Glutamatergic neuron (in vitro differentiated cells): ENCODE measurements at regions not wholly inside any gene's neighbourhood (a gene's known extent, or its start where the extent isn't known, plus 50 kb on each side); places are given as distances from the start of the nearest gene placed in this dataset.

ENCODE experiments used
- DNase-seq: peaks from one replicate; pipeline ENCODE4 v3.0.0; 2022
- H3K27ac Mint-ChIP-seq: one replicate; pipeline ENCODE4 v1.8.0; 2020; ENCODE audit warnings: mild to moderate bottlenecking, mixed read lengths, inconsistent platforms; ENCODE audit not compliant: unreplicated experiment
- H3K27me3 Mint-ChIP-seq: one replicate; pipeline ENCODE4 v1.8.0; 2020; ENCODE audit warnings: mild to moderate bottlenecking, moderate library complexity, mixed read lengths, inconsistent platforms; ENCODE audit not compliant: unreplicated experiment
- H3K36me3 Mint-ChIP-seq: one replicate; pipeline ENCODE4 v1.8.0; 2020; ENCODE audit warnings: mild to moderate bottlenecking, mixed read lengths, inconsistent platforms; ENCODE audit not compliant: unreplicated experiment
- H3K4me1 Mint-ChIP-seq: one replicate; pipeline ENCODE4 v1.8.0; 2020; ENCODE audit warnings: mild to moderate bottlenecking, low read depth, mixed read lengths, inconsistent platforms; ENCODE audit not compliant: unreplicated experiment
- H3K4me3 Mint-ChIP-seq: one replicate; pipeline ENCODE4 v1.8.0; 2020; ENCODE audit warnings: mild to moderate bottlenecking, mixed read lengths, inconsistent platforms; ENCODE audit not compliant: unreplicated experiment
- H3K9me3 Mint-ChIP-seq: one replicate; pipeline ENCODE4 v1.8.0; 2020; ENCODE audit warnings: mild to moderate bottlenecking, moderate library complexity, mixed read lengths, inconsistent platforms; ENCODE audit not compliant: unreplicated experiment
- TF ChIP-seq, protein P1 (sequence below): fragments of 200-600 bp; sonication (generic); IDR thresholded peaks from one replicate; pipeline ENCODE4 v1.5.0; 2021; ENCODE audit not compliant: partially characterized antibody, unreplicated experiment

DNA sequence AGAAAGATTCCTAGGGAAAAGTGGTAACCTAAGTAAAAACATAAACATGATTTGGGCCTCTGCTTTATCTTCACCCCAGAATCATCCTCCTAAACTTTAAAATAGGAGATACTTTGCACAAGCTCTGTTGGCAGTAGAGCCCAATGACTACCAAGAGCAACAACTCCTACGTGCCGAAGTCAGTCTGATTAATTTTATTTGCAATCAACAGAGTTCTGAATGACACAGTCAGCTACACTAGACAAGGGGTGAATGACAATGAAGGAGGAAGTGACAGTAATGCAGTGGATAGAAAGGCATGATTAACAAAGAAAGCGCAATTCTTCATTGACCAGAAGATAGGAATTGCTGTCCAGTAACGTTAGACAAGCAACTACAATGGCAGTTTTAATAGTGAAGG lies 957.9 kb upstream of the USP15 start:
- no peak overlapping the region for H3K27ac Mint-ChIP-seq
- no peaks in the 10 kb centered on the region for H3K9me3 Mint-ChIP-seq
- TF ChIP-seq, protein P1, sequence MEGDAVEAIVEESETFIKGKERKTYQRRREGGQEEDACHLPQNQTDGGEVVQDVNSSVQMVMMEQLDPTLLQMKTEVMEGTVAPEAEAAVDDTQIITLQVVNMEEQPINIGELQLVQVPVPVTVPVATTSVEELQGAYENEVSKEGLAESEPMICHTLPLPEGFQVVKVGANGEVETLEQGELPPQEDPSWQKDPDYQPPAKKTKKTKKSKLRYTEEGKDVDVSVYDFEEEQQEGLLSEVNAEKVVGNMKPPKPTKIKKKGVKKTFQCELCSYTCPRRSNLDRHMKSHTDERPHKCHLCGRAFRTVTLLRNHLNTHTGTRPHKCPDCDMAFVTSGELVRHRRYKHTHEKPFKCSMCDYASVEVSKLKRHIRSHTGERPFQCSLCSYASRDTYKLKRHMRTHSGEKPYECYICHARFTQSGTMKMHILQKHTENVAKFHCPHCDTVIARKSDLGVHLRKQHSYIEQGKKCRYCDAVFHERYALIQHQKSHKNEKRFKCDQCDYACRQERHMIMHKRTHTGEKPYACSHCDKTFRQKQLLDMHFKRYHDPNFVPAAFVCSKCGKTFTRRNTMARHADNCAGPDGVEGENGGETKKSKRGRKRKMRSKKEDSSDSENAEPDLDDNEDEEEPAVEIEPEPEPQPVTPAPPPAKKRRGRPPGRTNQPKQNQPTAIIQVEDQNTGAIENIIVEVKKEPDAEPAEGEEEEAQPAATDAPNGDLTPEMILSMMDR = no peak
- no peaks in the 10 kb centered on the region for H3K27me3 Mint-ChIP-seq
- H3K4me1 Mint-ChIP-seq = no peaks in the 10 kb centered on the region
- DNase-seq = no peak
- no peak overlapping the region for H3K4me3 Mint-ChIP-seq
- no peaks in the 10 kb centered on the region for H3K36me3 Mint-ChIP-seq

DNA sequence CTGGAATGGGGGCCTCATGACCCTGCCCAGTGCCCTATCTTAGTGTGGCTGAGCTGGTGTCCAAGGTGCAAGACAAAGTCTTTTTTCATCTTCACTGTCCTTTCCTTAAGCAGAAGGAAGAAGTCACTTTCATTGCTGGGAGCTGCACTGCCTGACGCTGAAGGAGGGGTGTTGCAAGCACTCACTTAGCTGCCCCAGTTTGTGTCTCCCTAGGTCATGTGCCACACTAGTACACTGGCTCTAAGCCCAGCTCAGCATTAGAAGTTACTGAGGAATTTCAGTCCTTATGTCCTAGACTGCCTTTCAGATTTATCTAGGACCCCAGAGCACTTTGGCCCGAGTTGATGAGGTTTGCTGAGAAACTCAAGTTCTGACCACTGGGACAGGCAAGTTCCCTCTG lies 952.0 kb upstream of the USP15 start:
- no peaks in the 10 kb centered on the region for H3K36me3 Mint-ChIP-seq
- peaks cover 1% of the 10 kb centered on the region for H3K27me3 Mint-ChIP-seq
- TF ChIP-seq, protein P1 = no peak
- H3K4me1 Mint-ChIP-seq = no peaks in the 10 kb centered on the region
- DNase-seq = no peak
- no peak overlapping the region for H3K4me3 Mint-ChIP-seq
- no peaks in the 10 kb centered on the region for H3K9me3 Mint-ChIP-seq
- no peak overlapping the region for H3K27ac Mint-ChIP-seq

DNA sequence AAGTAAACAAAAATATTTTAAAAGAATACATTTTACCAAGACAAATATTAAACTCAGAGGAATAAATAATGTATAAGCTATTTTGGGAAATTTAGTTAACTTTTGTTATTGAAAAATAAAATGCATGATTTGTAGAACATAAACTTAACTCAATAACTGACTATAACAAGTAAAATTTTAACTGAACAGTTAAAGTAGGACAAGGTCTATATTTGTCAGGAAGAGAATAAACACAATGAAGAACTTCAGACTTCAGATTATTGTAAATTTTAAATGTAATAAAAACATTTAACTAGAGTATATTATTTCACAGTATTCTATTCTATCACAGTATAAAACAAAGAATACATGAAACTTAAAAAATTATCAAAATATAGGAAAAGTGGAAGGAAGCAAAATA lies 948.8 kb upstream of the USP15 start:
- Mint-ChIP-seq H3K4me1 (no peaks in the 10 kb centered on the region), H3K27ac (no peak overlapping the region), H3K9me3 (no peaks in the 10 kb centered on the region), H3K4me3 (no peak overlapping the region), H3K27me3 (peaks cover 1% of the 10 kb centered on the region), H3K36me3 (no peaks in the 10 kb centered on the region)
- DNase-seq = no peak
- TF ChIP-seq, protein P1 = no peak

DNA sequence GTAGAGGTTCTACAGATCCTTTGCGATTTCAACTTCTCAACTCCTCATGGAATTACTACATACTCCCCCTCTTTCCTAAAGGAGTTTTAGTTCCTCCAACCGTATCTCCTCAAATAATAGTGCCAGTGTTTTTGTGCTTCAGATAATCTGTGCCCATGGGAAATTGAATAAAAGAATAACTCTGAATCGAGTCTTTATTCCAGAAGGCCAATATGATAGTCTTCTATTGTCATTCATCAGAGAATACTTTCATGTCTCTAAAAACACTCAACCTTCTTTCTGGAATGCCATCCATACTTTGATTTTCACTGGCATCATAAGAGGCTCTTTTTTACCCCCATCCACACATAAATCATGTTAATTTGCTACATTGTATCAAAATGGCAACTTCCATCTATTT lies 911.3 kb upstream of the USP15 start:
- DNase-seq = no peak
- Mint-ChIP-seq H3K9me3 (no peaks in the 10 kb centered on the region), H3K36me3 (no peaks in the 10 kb centered on the region), H3K27me3 (no peaks in the 10 kb centered on the region), H3K4me3 (no peak overlapping the region), H3K27ac (no peak overlapping the region), H3K4me1 (peaks cover 7% of the 10 kb centered on the region)
- TF ChIP-seq, protein P1 = no peak

DNA sequence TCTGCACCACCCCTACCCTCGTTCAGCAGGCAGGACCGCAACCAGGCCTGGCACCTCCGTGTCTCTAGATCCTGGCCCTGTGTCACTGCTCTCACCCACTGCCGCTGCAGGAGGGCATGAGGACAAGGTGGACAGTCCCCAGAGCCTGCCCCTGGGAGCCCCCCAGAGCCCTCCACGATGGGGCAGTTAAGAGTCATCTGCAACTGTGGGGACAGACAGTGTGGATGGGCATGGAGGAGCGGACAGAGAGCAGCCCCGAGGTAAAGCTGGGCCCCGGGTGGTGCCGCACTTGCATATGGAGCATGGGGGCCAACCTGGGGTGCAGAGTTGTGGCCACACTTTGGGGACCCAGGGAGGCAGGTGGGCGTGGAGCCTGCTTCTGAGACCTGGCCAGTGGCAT lies 905.1 kb upstream of the USP15 start:
- H3K9me3 Mint-ChIP-seq = no peaks in the 10 kb centered on the region
- H3K27ac Mint-ChIP-seq = no peak overlapping the region
- TF ChIP-seq, protein P1 = no peak
- no peak overlapping the region for H3K4me3 Mint-ChIP-seq
- DNase-seq = no peak
- no peaks in the 10 kb centered on the region for H3K36me3 Mint-ChIP-seq
- H3K4me1 Mint-ChIP-seq = peaks cover 7% of the 10 kb centered on the region
- no peaks in the 10 kb centered on the region for H3K27me3 Mint-ChIP-seq
